Liver (tissue), 3 donors: ENCODE measurements at regions not wholly inside any gene's neighbourhood (a gene's known extent, or its start where the extent isn't known, plus 50 kb on each side); places are given as distances from the start of the nearest gene placed in this dataset.

Experiments used
- ATF3 ChIP-seq: IDR thresholded peaks from 2 replicates; pipeline ENCODE4 v1.6.1; 2016; ENCODE audit warnings: antibody characterized with exemption
- EGR1 ChIP-seq, 2 donors: IDR thresholded peaks; 2 replicates each; pipeline ENCODE4 v1.6.1; 2016 to 2018; ENCODE audit warnings: antibody characterized with exemption in 2 of 2, low read depth in 2 of 2
- GABPA ChIP-seq, 2 donors: IDR thresholded peaks in 1 of 2; conservative IDR thresholded peaks in 1 of 2; 2 replicates each; pipeline ENCODE4 v1.6.1; 2016; ENCODE audit warnings: antibody characterized with exemption in 2 of 2, mild to moderate bottlenecking in 1 of 2, moderate library complexity in 1 of 2
- HNF4A ChIP-seq, 2 donors: conservative IDR thresholded peaks; 2 replicates each; pipeline ENCODE4 v1.6.1; 2016; ENCODE audit warnings: antibody characterized with exemption in 2 of 2, mild to moderate bottlenecking in 2 of 2
- JUND ChIP-seq, 2 donors: IDR thresholded peaks; 2 replicates each; pipeline ENCODE4 v1.6.1; 2016; ENCODE audit warnings: antibody characterized with exemption in 2 of 2
- RXRA ChIP-seq, 2 donors: IDR thresholded peaks; 2 replicates each; pipeline ENCODE4 v1.6.1; 2017 to 2018; ENCODE audit warnings: antibody characterized with exemption in 2 of 2, mild to moderate bottlenecking in 1 of 2
- TAF1 ChIP-seq: conservative IDR thresholded peaks from 2 replicates; pipeline ENCODE4 v1.6.1; 2016; ENCODE audit warnings: antibody characterized with exemption, mild to moderate bottlenecking
- YY1 ChIP-seq: IDR thresholded peaks from 2 replicates; pipeline ENCODE4 v1.6.1; 2016; ENCODE audit warnings: antibody characterized with exemption, mild to moderate bottlenecking
- ZBTB33 ChIP-seq: IDR thresholded peaks from 2 replicates; pipeline ENCODE4 v1.6.1; 2016; ENCODE audit warnings: antibody characterized with exemption
- TF ChIP-seq, protein P1 (sequence below): fragments of 150-350 bp; IDR thresholded peaks from 2 replicates; pipeline ENCODE4 v1.5.1; 2017; ENCODE audit warnings: improper control_type of control experiment, low read depth, low read length; ENCODE audit not compliant: missing input control
- TF ChIP-seq, protein P2 (sequence below): IDR thresholded peaks from 2 replicates; pipeline ENCODE4 v1.6.1; 2016; ENCODE audit warnings: antibody characterized with exemption
- TF ChIP-seq, protein P3 (sequence below): IDR thresholded peaks from 2 replicates; pipeline ENCODE4 v1.6.1; 2016; ENCODE audit warnings: antibody characterized with exemption, mild to moderate bottlenecking
- donor health status: healthy.
- donor health status: healthy.

DNA sequence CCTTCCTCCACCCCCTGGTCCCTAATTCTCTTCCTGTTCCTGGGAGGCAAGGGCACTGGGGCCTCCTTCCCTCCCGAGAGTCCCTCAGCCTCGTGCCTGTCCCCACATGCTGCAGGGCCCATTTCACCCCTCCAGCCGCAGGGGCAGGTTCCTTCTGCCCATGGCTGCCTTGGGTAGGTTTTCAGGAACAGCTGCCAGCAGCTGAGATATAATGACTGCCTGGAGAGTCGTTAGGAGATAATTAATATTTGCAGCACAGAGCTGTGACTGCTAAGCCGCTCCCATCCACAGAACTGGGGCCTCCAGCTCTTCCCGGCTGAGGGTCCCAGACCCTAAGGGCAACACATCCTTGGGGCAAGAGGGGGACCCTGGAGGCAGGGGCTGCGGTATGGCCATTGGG lies 211.9 kb upstream of the LHX5 start:
- TF ChIP-seq, protein P1, sequence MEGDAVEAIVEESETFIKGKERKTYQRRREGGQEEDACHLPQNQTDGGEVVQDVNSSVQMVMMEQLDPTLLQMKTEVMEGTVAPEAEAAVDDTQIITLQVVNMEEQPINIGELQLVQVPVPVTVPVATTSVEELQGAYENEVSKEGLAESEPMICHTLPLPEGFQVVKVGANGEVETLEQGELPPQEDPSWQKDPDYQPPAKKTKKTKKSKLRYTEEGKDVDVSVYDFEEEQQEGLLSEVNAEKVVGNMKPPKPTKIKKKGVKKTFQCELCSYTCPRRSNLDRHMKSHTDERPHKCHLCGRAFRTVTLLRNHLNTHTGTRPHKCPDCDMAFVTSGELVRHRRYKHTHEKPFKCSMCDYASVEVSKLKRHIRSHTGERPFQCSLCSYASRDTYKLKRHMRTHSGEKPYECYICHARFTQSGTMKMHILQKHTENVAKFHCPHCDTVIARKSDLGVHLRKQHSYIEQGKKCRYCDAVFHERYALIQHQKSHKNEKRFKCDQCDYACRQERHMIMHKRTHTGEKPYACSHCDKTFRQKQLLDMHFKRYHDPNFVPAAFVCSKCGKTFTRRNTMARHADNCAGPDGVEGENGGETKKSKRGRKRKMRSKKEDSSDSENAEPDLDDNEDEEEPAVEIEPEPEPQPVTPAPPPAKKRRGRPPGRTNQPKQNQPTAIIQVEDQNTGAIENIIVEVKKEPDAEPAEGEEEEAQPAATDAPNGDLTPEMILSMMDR = no peak
- TF ChIP-seq, protein P2, sequence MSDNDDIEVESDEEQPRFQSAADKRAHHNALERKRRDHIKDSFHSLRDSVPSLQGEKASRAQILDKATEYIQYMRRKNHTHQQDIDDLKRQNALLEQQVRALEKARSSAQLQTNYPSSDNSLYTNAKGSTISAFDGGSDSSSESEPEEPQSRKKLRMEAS = no peak
- no peak for TF ChIP-seq TAF1
- TF ChIP-seq ZBTB33 = no peak
- TF ChIP-seq JUND (IDR thresholded peaks at IDR 0.05) = no peak
- no peak for TF ChIP-seq HNF4A (conservative IDR thresholded peaks at IDR 0.05)
- TF ChIP-seq GABPA (IDR thresholded peaks at IDR 0.05 in 1 of 2, conservative IDR thresholded peaks at IDR 0.05 in 1 of 2) = no peak
- no peak for TF ChIP-seq YY1
- TF ChIP-seq RXRA (IDR thresholded peaks at IDR 0.05) = no peak
- no peak for TF ChIP-seq EGR1 (IDR thresholded peaks at IDR 0.05; ENCODE audit: low read depth in 2 of 2)
- no peak for TF ChIP-seq ATF3
- TF ChIP-seq, protein P3, sequence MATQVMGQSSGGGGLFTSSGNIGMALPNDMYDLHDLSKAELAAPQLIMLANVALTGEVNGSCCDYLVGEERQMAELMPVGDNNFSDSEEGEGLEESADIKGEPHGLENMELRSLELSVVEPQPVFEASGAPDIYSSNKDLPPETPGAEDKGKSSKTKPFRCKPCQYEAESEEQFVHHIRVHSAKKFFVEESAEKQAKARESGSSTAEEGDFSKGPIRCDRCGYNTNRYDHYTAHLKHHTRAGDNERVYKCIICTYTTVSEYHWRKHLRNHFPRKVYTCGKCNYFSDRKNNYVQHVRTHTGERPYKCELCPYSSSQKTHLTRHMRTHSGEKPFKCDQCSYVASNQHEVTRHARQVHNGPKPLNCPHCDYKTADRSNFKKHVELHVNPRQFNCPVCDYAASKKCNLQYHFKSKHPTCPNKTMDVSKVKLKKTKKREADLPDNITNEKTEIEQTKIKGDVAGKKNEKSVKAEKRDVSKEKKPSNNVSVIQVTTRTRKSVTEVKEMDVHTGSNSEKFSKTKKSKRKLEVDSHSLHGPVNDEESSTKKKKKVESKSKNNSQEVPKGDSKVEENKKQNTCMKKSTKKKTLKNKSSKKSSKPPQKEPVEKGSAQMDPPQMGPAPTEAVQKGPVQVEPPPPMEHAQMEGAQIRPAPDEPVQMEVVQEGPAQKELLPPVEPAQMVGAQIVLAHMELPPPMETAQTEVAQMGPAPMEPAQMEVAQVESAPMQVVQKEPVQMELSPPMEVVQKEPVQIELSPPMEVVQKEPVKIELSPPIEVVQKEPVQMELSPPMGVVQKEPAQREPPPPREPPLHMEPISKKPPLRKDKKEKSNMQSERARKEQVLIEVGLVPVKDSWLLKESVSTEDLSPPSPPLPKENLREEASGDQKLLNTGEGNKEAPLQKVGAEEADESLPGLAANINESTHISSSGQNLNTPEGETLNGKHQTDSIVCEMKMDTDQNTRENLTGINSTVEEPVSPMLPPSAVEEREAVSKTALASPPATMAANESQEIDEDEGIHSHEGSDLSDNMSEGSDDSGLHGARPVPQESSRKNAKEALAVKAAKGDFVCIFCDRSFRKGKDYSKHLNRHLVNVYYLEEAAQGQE = no peak
